Activated CD8-positive, alpha-beta memory T cell treated with anti-CD3 and anti-CD28 coated beads for 36 hours (primary cell): ENCODE measurements at regions not wholly inside any gene's neighbourhood (a gene's known extent, or its start where the extent isn't known, plus 50 kb on each side); places are given as distances from the start of the nearest gene placed in this dataset.
"Not testable (repeated sequence)": the region's sequence is repeated elsewhere in the genome, so short reads cannot be mapped to it uniquely, and the experiment has no call there.

Experiments used
- CTCF ChIA-PET: fragments of 350-600 bp; sonication (Branson Sonifier 250); formaldehyde crosslinking; loops from one replicate; lab custom pipeline; 2021; ENCODE audit warnings: antibody characterized with exemption; lab: Charles Lee
- POLR2A ChIA-PET: fragments of 350-600 bp; sonication (Branson Sonifier 250); formaldehyde crosslinking; loops from one replicate; lab custom pipeline; 2021; ENCODE audit warnings: antibody characterized with exemption; lab: Charles Lee

DNA sequence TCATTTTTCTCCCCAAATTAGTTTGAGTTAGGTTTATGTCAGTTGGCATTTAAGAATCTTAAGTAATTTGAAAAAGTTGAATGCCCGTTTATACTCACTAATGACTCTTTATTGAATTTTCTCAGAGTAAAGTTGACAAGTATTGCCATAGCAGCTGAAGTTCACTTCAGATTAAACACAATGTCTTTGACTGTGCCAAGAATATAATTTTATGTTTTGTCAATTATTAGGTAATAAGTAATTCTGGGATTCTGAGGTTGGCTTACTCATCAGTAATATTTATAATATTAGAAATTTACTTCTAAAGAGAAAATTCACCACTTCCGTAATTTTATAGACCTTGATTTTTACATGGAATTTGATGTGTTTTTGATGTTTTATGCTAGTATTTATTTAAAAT lies 369.3 kb upstream of the TMPRSS15 start:
- ChIA-PET CTCF (no interaction called here), POLR2A (no interaction called here)

DNA sequence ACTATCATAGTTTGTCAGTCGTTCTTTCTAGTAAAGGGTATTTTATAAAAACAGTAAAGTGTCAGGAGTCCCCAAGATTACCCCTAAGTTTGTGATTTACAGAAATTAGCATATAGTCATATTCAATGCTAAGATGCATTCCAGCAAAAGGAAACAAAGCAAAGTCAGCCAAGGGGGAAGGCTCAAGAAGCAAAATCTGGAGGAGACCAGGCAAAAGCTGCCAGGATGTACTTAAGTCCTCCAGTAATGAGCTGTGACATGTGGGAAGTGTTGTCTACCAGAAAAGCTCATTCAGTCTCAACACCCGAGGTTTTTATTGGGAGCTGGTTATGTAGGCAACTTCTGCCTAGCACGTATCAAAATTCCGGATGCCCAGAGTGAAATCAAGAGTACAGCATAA lies 373.4 kb upstream of the TMPRSS15 start:
- CTCF ChIA-PET: no interaction called here
- POLR2A ChIA-PET: no interaction called here

DNA sequence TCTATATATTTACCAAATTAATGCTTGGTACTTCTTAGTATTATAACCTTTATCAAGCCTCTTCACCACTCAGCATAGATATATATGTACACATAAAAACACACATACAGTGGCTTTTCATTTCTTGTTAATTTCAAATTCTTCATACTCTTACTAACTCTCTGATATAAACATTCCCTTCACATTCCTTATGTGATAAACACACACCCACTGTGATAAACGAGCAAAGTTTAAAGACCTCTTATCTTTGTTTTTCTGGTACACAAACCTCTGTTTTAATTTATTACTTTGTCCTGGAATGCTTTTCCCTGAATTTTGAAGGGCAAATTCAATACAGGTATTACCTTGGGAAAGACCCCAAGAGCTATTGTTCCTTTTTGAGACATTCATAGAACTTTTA lies 379.1 kb upstream of the TMPRSS15 start:
- POLR2A ChIA-PET: no interaction called here
- CTCF ChIA-PET: no interaction called here

GRCh38 chr21:18801468-18801867 lies 397.9 kb upstream of the TMPRSS15 start:
- ChIA-PET CTCF (no interaction called here), POLR2A (no interaction called here)

- CTCF ChIA-PET: no interaction called here
- POLR2A ChIA-PET: no interaction called here
These were observed 400.0 kb upstream of the TMPRSS15 start for GRCh38 chr21:18803624-18804023.

DNA sequence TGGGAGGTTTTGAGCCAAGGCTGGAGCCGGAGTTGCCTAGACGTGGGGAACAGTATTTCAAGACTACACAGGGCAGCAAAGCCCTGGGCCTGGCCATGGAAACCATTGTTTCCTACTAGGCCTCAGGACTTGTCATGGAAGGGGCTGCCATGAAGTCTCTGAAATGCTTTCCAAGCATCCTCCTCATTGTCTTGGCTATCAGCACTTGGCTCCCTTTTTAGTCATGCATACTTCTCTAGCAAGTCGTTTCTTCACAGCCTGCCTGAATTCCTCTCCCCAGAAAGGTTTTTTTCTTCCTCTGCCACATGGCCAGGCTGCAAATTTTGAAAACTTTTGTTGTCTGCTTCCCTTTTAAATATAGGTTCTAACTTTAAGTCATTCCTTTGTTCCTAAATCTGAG lies 406.6 kb upstream of the TMPRSS15 start:
- POLR2A ChIA-PET: no interaction called here

GRCh38 chr21:18812308-18812707 lies 408.7 kb upstream of the TMPRSS15 start:
- ChIA-PET CTCF (no interaction called here), POLR2A (no interaction called here)

More for the DNA sequence above, 406.6 kb upstream of the TMPRSS15 start:
- CTCF ChIA-PET: no interaction called here

DNA sequence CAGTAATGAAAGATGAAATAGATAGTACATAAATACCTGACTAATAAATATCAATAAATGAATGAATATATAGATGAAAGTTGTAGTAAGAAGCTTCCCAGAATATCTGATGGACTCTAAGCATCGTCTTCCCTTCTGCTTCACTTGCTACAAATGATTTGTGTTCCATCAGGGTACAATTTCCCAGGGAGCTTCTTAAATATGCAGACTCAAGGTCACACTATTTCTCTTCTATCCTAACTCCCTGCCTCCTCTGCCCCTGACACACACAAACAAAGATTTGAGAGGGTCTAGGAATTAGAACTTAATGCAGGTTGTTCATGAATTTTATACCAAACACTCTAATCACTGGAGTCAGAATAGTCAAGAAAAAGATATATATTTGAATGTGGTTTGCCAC lies 415.9 kb upstream of the TMPRSS15 start:
- ChIA-PET POLR2A (no interaction called here), CTCF (no interaction called here)

GRCh38 chr21:18826562-18826961 lies 423.0 kb upstream of the TMPRSS15 start:
- POLR2A ChIA-PET: no interaction called here

GRCh38 chr21:18831942-18832676 lies 428.5 kb upstream of the TMPRSS15 start:
- ChIA-PET POLR2A (no interaction called here), CTCF (no interaction called here)

More at GRCh38 chr21:18826562-18826961, 423.0 kb upstream of the TMPRSS15 start:
- CTCF ChIA-PET: no interaction called here

- POLR2A ChIA-PET: no interaction called here
- CTCF ChIA-PET: no interaction called here
These were observed 429.4 kb upstream of the TMPRSS15 start for GRCh38 chr21:18832950-18833349.

GRCh38 chr21:18834121-18834520 lies 430.5 kb upstream of the TMPRSS15 start:
- POLR2A ChIA-PET, CTCF ChIA-PET: not testable (repeated sequence)

- ChIA-PET CTCF (no interaction called here), POLR2A (no interaction called here)
These were observed 436.7 kb upstream of the TMPRSS15 start for GRCh38 chr21:18840239-18840638.

GRCh38 chr21:18857606-18858005 lies 454.0 kb upstream of the TMPRSS15 start:
- POLR2A ChIA-PET, CTCF ChIA-PET: not testable (repeated sequence)

- POLR2A ChIA-PET: no interaction called here
These were observed 465.5 kb upstream of the TMPRSS15 start for GRCh38 chr21:18869104-18869503.

GRCh38 chr21:18877917-18878316 lies 474.3 kb upstream of the TMPRSS15 start:
- POLR2A ChIA-PET: no interaction called here
- CTCF ChIA-PET: no interaction called here

More at GRCh38 chr21:18869104-18869503, 465.5 kb upstream of the TMPRSS15 start:
- CTCF ChIA-PET: no interaction called here

DNA sequence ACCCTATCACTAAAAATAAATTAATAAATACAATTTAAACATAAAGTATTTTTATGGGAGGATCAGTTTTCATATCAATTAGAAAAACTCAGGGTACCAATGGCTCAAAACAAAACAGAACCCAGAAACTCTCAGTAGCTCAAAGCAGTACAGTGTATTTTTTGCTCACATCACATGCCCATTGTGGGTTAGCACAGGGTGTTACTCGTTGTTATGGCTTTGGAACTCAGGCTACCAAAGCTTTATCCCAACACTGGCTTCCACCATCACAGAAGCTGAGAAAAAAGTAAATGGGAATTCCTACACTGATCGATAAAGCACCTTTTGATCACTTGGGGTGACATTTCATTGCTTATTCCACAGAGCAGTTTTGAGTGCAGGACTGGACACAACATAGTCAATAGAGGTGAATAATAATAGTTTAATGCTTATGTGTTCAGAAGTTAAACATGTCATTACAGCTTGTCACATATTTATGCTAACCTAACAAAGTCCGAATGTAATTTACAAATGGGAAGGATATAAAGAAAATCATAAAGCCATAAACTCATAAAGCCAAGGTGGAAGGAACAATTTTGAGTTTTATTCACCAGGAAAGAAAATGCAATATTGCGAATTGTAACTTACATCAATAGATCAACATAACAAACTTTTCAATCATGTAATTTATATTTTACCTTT lies 484.5 kb upstream of the TMPRSS15 start:
- POLR2A ChIA-PET: no interaction called here
- CTCF ChIA-PET: no interaction called here

DNA sequence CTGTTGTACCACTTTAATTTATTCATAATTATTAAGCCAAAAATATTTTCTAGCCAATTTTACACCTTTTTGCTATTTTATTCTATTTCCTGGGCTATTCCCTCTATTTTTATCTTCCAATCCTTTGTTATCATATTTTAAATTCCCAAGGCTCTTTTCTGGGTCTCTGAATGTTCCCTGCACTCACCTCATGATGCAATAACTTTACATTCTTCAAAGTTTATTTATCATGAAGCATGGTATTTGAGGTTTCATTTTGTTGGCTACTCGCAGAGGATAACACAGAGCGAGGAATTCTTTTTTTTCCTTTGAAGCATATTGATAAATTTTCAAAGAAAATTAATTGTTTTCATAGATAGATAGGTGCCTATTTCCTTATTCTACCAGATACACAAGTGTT lies 489.8 kb upstream of the TMPRSS15 start:
- ChIA-PET CTCF (no interaction called here), POLR2A (no interaction called here)

DNA sequence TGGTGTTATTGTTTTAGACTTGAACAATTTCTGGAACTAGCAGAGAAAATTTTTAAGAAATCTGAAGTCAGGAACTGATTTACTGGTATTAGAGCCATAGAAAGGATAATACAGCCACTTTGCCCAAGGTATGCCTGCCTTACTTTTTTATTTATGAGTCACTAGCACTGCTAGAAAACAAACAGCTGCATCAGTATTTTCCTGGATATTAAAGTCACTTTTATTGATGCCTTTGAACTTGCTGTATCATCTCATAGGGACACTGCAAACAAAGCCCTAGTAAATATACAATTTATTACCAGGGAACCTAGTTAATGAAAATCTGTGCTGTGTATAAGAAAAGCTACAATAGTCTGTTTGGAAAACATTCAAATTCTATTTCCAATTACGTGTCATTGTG lies 490.8 kb upstream of the TMPRSS15 start:
- ChIA-PET POLR2A (no interaction called here), CTCF (no interaction called here)

- ChIA-PET POLR2A (no interaction called here), CTCF (no interaction called here)
These were observed 495.7 kb upstream of the TMPRSS15 start for GRCh38 chr21:18899261-18899660.

DNA sequence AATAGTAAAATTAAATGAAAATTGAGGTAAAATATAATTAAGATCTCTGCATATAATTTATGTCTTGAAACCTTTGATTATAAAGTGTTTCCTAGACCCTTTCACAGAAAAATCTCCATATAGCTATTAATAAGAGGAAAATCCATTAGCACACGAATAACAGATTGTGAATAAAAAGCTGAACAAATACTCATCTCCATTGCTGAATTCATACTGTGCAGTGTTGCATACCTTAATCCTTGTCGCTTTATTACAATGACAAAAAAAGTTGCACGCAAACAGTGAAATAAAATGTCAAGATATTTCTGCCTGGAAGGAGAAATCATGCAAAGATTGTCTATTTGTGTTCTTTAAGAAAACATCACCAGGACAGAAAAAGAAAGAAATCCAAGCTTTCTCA lies 499.1 kb upstream of the TMPRSS15 start:
- ChIA-PET CTCF (no interaction called here), POLR2A (no interaction called here)
